ENCODE measurements at regions not wholly inside any gene's neighbourhood (a gene's known extent, or its start where the extent isn't known, plus 50 kb on each side); places are given as distances from the start of the nearest gene placed in this dataset.

DNA sequence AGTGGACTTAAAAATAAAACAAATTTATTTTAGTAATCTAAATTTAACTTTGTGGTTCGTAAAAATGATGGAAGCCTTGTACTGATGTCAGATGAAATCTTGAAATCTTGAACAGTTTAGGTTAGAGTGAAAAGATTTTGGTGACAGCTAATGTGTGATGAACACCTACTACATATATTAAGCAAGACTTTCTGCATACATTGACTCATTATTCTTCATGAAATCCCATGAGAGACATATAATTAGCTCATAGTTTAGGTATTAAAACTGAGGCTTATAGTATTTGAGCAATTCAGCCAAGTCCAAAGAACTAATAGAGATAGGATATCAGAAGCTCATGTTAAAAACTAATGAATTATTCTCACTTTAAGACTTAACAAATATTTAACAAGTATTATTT lies 66.9 kb upstream of the PCDH7 start:
- ATAC-seq = no peak
- DNase-seq (ENCODE audit: low spot score) = no peak

- ATAC-seq = no peak
- DNase-seq (ENCODE audit: low spot score) = no peak
Observed at GRCh38 chr4:30656828-30657227, 63.3 kb upstream of the PCDH7 start.

- ATAC-seq (no peak), DNase-seq (ENCODE audit: low spot score) (no peak)
Observed at GRCh38 chr4:30667919-30668318, 52.2 kb upstream of the PCDH7 start.

- DNase-seq (ENCODE audit: low spot score) = no peak
- ATAC-seq = no peak
Observed at GRCh38 chr4:30670206-30670605, 50.0 kb upstream of the PCDH7 start.
